ENCODE measurements at regions not wholly inside any gene's neighbourhood (a gene's known extent, or its start where the extent isn't known, plus 50 kb on each side); places are given as distances from the start of the nearest gene placed in this dataset.

- TF ChIP-seq CTCF (IDR thresholded peaks at IDR 0.05 in 2 of 3, conservative IDR thresholded peaks at IDR 0.05 in 1 of 3; ENCODE audit: insufficient read depth in 2 of 3, low read depth in 1 of 3, low read length in 3 of 3) (no peak), ZNF639 (CRISPR knock-in tag; conservative IDR thresholded peaks at IDR 0.05 in 1 of 2, IDR thresholded peaks at IDR 0.05 in 1 of 2) (no peak), CREB1 (IDR thresholded peaks at IDR 0.05) (no peak), CREB1 (CRISPR knock-in tag; IDR thresholded peaks at IDR 0.05) (no peak), SETDB1 (IDR thresholded peaks at IDR 0.05; ENCODE audit: low read length) (no peak), U2AF1 (optimal IDR thresholded peaks at IDR 0.05; ENCODE audit: low read depth, low read length) (no peak), MAZ (CRISPR knock-in tag; conservative IDR thresholded peaks at IDR 0.05 in 1 of 2, IDR thresholded peaks at IDR 0.05 in 1 of 2) (no peak)
- TF ChIP-seq, protein P1, sequence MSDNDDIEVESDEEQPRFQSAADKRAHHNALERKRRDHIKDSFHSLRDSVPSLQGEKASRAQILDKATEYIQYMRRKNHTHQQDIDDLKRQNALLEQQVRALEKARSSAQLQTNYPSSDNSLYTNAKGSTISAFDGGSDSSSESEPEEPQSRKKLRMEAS (CRISPR knock-in tag; IDR thresholded peaks at IDR 0.05): no peak
These were observed 388.6 kb upstream of the PITX2 start for GRCh38 chr4:111011458-111011857.
